Smooth muscle cell (in vitro differentiated cells): ENCODE measurements at regions not wholly inside any gene's neighbourhood (a gene's known extent, or its start where the extent isn't known, plus 50 kb on each side); places are given as distances from the start of the nearest gene placed in this dataset.

Source experiments
- DNase-seq: peaks from one replicate; lab custom pipeline; 2025; ENCODE audit not compliant: unreplicated experiment; lab: John Stamatoyannopoulos, UW
- H2AFZ ChIP-seq: fragments of 200-600 bp; sonication (generic); 2 replicates; pipeline ENCODE4 v1.6.0; 2016; ENCODE audit warnings: antibody characterized with exemption, low read depth, mild to moderate bottlenecking
- H3F3A ChIP-seq: fragments of 200-600 bp; sonication (generic); 2 replicates; pipeline ENCODE4 v1.6.0; 2017; ENCODE audit warnings: antibody characterized with exemption, low read depth
- H3K27ac ChIP-seq: fragments of 200-600 bp; sonication (generic); 2 replicates; pipeline ENCODE4 v1.5.1; 2016; ENCODE audit warnings: low read depth, mild to moderate bottlenecking
- H3K27me3 ChIP-seq: fragments of 200-600 bp; sonication (generic); 2 replicates; pipeline ENCODE4 v1.6.1; 2016; ENCODE audit warnings: low read depth, mild to moderate bottlenecking
- H3K36me3 ChIP-seq: fragments of 200-600 bp; sonication (generic); 2 replicates; pipeline ENCODE4 v1.5.1; 2016; ENCODE audit warnings: low read depth
- H3K4me1 ChIP-seq: fragments of 200-600 bp; sonication (generic); 2 replicates; pipeline ENCODE4 v1.5.1; 2016; ENCODE audit warnings: low read depth
- H3K4me2 ChIP-seq: fragments of 200-600 bp; sonication (generic); 2 replicates; pipeline ENCODE4 v1.6.0; 2016; ENCODE audit warnings: mild to moderate bottlenecking
- H3K4me3 ChIP-seq: fragments of 200-600 bp; sonication (generic); 2 replicates; pipeline ENCODE4 v1.5.1; 2016; ENCODE audit warnings: mild to moderate bottlenecking
- H3K79me2 ChIP-seq: fragments of 200-600 bp; sonication (generic); 2 replicates; pipeline ENCODE4 v1.6.0; 2016; ENCODE audit warnings: low read depth, mild to moderate bottlenecking
- H3K9ac ChIP-seq: fragments of 200-600 bp; sonication (generic); 2 replicates; pipeline ENCODE4 v1.6.0; 2016; ENCODE audit warnings: low read depth
- H3K9me3 ChIP-seq: fragments of 200-600 bp; sonication (generic); replicated peaks from 2 replicates; pipeline ENCODE4 v1.5.1; 2016; ENCODE audit warnings: low read depth
- H4K20me1 ChIP-seq: fragments of 200-600 bp; sonication (generic); 2 replicates; pipeline ENCODE4 v1.6.0; 2016; ENCODE audit warnings: low read depth
- WGBS: methylation state at CpG from one replicate; pipeline ENCODE4 v1.1.7; 2016; ENCODE audit warnings: low lambda C conversion rate; 5-methylcytosine and 5-hydroxymethylcytosine counted together
- TF ChIP-seq, protein P1 (sequence below): fragments of 200-600 bp; sonication (generic); IDR thresholded peaks from 2 replicates; pipeline ENCODE4 v1.5.1; 2017; ENCODE audit warnings: borderline replicate concordance, mild to moderate bottlenecking, antibody characterized with exemption; ENCODE audit not compliant: insufficient read depth, poor library complexity, severe bottlenecking

DNA sequence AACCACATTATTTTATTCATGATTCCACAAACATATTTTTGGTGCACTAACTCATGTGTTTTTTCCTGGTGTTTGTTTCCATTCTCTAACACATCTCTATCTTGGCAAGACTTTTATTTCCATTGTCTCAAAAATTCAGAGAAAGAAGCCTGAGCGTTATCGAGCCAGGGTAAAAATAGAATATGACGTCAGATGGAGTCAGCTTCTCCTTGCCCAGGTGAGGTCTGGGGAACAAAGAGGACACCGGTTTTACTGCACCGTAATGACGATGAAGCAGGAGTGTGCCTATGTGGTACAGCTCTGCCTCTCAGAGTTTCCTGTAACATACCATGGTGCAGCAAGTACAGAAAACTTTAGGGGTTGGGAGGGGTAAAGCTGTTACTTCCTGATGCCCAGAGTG, 661.6 kb downstream of the PLCL1 start:
- TF ChIP-seq, protein P1, sequence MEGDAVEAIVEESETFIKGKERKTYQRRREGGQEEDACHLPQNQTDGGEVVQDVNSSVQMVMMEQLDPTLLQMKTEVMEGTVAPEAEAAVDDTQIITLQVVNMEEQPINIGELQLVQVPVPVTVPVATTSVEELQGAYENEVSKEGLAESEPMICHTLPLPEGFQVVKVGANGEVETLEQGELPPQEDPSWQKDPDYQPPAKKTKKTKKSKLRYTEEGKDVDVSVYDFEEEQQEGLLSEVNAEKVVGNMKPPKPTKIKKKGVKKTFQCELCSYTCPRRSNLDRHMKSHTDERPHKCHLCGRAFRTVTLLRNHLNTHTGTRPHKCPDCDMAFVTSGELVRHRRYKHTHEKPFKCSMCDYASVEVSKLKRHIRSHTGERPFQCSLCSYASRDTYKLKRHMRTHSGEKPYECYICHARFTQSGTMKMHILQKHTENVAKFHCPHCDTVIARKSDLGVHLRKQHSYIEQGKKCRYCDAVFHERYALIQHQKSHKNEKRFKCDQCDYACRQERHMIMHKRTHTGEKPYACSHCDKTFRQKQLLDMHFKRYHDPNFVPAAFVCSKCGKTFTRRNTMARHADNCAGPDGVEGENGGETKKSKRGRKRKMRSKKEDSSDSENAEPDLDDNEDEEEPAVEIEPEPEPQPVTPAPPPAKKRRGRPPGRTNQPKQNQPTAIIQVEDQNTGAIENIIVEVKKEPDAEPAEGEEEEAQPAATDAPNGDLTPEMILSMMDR, result no peak
- Histone ChIP-seq H3K9me3 (no peaks in the 10 kb centered on the region), H4K20me1 (no peaks in the 10 kb centered on the region), H3K4me2 (no peak overlapping the region), H3F3A (no peaks in the 10 kb centered on the region), H3K36me3 (no peaks in the 10 kb centered on the region), H3K79me2 (no peaks in the 10 kb centered on the region), H3K27me3 (no peaks in the 10 kb centered on the region), H2AFZ (no peak overlapping the region), H3K9ac (no peak overlapping the region), H3K4me3 (no peak overlapping the region), H3K27ac (no peak overlapping the region), H3K4me1 (no peaks in the 10 kb centered on the region)
- DNase-seq, result no peak
- WGBS, result 95% methylated on average over 6 of the region's 6 CpGs

DNA sequence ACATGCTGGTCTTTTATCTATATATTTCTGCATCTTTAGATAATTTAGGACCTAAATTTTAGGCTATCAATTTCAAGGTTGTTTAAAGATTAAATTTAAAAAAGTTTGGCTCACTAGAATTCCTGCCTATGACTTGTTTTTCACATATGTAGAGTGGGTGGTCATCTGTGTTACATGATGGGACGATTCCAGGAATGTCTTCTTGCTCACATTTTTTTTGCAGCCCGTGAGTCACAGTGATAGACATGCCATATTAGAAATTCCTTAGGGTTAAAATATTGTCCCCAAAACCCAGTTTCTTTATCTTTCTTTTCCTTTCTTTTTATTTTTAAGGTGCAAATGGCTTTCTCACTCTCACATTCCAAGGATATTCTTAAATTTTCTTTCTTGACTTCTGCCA, 652.0 kb downstream of the PLCL1 start:
- H3K9me3 ChIP-seq, result no peaks in the 10 kb centered on the region
- no peak overlapping the region for H3K27ac ChIP-seq
- no peaks in the 10 kb centered on the region for H3K79me2 ChIP-seq
- H3K36me3 ChIP-seq, result no peaks in the 10 kb centered on the region
- DNase-seq, result no peak
- TF ChIP-seq, protein P1, result no peak
- no peak overlapping the region for H3K9ac ChIP-seq
- no peak overlapping the region for H3K4me3 ChIP-seq
- H4K20me1 ChIP-seq, result no peaks in the 10 kb centered on the region
- WGBS, result 54% methylated on average over 2 of the region's 2 CpGs
- no peaks in the 10 kb centered on the region for H3F3A ChIP-seq
- no peak overlapping the region for H2AFZ ChIP-seq
- H3K4me1 ChIP-seq, result no peaks in the 10 kb centered on the region
- no peaks in the 10 kb centered on the region for H3K27me3 ChIP-seq
- H3K4me2 ChIP-seq, result no peak overlapping the region

DNA sequence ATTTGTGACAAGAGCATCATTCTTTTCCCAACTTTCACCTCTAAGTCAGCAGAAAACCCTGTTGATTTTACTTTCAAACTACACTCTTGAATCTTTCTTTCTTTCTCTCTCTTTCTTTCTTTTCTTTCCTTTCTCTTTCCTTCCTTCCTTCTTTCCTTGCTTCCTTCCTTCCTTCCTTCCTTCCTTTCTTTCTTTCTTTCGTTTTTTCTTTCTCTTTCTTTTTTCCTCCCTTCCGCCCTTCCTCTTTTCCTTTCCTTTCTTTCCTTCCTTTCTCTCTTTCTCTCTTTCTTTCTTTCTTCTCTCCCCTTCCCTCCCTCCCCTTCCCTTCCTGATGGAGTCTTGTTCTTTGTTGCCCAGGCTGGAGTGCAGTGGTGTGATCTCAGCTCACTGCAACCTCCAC, 649.5 kb downstream of the PLCL1 start:
- Histone ChIP-seq H3K9me3 (no peaks in the 10 kb centered on the region), H4K20me1 (no peaks in the 10 kb centered on the region), H3K9ac (no peak overlapping the region), H2AFZ (no peak overlapping the region), H3K79me2 (no peaks in the 10 kb centered on the region), H3K4me1 (no peaks in the 10 kb centered on the region), H3K27ac (no peak overlapping the region), H3K27me3 (no peaks in the 10 kb centered on the region), H3K4me2 (no peak overlapping the region), H3K4me3 (no peak overlapping the region), H3F3A (no peaks in the 10 kb centered on the region), H3K36me3 (no peaks in the 10 kb centered on the region)
- TF ChIP-seq, protein P1, result no peak
- no peak for DNase-seq
- 56% methylated on average over 2 of the region's 2 CpGs for WGBS

DNA sequence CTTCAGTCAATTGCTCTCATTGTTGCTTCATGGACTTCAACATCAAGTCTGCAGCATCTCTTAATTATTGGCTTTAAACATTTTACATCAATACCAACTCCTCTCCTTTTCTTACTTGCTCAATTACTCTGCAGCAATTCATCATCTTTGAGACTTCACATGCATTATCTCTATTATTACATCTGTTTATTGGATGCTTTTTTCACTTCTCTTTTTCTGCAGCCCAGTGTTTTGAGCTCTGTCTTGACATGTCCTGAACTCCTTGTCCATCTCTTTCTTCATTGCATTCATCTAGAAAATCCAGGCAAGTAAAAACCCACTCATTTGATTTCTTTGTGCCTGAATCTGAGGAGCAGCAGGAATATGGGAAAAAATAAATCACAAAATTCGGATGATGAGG, 647.9 kb downstream of the PLCL1 start:
- no peaks in the 10 kb centered on the region for H3K9me3 ChIP-seq
- no peak overlapping the region for H3K9ac ChIP-seq
- H4K20me1 ChIP-seq, result no peaks in the 10 kb centered on the region
- H3K4me1 ChIP-seq, result no peaks in the 10 kb centered on the region
- WGBS, result 68% methylated on average over 1 of the region's 1 CpG
- no peaks in the 10 kb centered on the region for H3K79me2 ChIP-seq
- no peaks in the 10 kb centered on the region for H3K36me3 ChIP-seq
- H3K4me2 ChIP-seq, result no peak overlapping the region
- H3F3A ChIP-seq, result no peaks in the 10 kb centered on the region
- no peak overlapping the region for H3K4me3 ChIP-seq
- DNase-seq, result no peak
- TF ChIP-seq, protein P1, result no peak
- no peak overlapping the region for H2AFZ ChIP-seq
- no peaks in the 10 kb centered on the region for H3K27me3 ChIP-seq
- no peak overlapping the region for H3K27ac ChIP-seq
